Limb (tissue), 2 donors: ENCODE measurements at regions not wholly inside any gene's neighbourhood (a gene's known extent, or its start where the extent isn't known, plus 50 kb on each side); places are given as distances from the start of the nearest gene placed in this dataset.
A peak's percentile ranks its signal among the peaks of the same experiment; 100 is the strongest.
"Not testable (repeated sequence)": the region's sequence is repeated elsewhere in the genome, so short reads cannot be mapped to it uniquely, and the experiment has no call there.

Source experiments
- DNase-seq, 2 donors: peaks; one replicate each; pipeline ENCODE4 v3.0.0-alpha.2; 2016; ENCODE audit errors: extremely low spot score in 2 of 2

DNA sequence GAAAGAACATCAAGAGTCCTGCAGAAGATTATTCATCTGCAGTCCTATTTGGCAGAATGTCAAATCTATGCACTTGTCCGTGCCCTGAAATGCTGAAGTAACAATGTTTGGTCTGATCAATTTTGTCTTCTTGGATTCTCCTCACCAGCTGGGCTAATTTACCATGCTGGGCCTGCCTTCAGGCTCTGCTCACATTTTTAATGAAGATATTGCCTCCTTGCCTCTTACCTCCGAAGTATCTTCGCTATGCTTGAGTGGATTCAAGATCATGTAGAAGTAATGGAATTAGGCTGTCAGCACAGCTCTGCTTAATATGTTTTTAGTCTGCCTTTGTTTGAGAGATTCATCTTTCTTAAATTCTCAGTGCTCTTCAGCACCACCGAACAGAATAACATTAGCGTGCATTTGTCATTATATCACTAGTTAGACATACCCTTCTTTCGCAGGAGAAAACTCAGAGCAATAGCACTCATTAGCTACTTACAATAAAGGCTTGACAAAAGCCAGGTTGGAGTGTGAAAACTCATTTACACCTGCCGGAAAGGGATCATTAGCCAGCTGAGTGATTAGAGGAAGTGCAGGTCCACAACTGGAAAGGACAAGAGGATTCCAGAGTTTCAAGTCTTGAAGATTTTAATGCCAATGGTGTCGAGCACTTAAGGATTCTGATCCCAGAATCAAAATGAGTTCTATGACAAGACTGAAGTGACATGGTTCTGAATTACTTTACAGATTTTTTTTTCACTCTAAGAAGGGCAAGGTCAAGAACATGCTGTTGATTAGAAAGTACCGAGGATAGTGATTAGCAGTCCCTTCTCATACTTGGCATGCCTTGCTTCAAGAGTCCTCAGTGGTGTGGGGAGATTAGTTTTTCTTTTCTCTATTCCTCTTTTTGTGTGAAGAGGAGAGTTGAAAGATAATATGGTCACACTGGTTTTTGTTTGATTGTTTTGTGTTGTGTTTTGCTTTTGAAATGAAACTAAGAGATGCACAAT lies 405.6 kb upstream of the TOM1L1 start:
- no peak for DNase-seq

DNA sequence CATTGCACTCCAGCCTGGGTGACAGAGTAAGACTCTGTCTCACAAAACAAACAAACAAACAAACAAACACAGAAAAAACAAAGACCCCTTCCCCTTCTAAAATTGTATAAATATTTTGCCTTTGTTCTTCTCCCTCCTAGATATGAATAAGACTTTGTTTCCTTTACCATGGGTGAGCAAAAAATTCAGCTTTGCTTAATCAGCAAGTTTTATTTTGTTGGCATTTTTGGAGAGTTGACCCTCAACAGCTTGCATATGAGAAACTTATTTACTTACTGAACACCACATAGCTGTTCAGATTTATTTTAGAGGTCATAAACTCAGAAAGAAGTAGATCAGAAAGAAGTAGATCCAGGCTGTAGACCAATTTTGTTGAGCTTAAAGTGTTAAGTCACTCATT lies 395.2 kb upstream of the TOM1L1 start:
- DNase-seq: no peak

DNA sequence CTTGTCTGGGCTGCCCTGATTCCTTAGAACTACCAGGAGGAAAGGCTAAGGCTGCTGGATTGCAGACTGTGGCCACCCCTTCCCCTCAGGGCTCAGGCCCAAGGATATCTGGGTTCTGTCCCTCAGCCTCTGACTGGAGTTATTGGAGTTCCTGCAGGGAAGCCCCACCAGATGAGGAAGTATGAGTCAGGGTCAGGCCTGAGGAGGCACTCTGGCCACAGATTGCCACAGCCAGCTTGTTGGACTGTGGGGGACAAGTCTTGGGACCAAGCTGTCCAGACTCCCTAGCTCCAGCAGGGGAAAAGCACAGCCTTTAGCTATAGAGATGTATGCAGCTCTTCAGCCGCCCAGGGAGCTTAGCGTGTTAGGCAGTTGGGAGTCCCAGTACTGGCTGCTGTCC lies 381.9 kb upstream of the TOM1L1 start:
- DNase-seq: no peak

DNA sequence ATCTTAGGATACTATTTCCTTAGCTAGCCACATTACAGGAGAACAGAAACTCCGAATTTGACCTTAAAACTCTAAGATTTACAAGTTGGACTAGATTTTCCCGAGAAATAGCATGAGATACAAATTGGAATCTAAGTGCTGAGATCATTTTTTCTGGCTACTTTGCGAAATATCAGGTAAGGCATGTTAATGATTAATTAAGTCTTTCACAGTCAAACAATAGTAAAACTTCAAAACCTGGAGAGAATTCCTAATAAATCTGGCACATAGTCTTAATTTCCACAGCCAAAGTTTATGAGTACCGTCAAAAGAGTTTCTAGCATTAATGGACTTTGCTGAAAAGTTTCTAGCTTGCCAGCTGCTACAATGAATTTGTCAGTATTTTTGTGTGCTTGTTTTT lies 379.5 kb upstream of the TOM1L1 start:
- no peak for DNase-seq

DNA sequence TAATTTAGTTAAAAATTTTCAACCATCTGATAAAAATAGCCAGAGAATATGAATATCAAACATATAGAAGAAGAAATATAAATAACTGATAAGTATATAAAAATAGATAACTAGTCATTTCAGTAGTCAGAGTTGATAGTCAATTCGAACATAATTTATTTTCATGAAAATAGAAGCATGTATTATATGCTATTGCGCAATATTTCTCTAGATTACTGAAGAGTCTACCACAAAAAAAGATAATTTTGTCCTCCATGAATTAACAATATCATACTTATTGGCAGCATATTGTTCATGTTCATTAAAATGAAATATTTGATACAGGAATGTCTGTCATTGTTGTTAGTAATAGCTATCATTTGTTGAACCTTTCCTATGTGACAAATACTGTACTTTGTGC lies 376.2 kb upstream of the TOM1L1 start:
- no peak for DNase-seq

DNA sequence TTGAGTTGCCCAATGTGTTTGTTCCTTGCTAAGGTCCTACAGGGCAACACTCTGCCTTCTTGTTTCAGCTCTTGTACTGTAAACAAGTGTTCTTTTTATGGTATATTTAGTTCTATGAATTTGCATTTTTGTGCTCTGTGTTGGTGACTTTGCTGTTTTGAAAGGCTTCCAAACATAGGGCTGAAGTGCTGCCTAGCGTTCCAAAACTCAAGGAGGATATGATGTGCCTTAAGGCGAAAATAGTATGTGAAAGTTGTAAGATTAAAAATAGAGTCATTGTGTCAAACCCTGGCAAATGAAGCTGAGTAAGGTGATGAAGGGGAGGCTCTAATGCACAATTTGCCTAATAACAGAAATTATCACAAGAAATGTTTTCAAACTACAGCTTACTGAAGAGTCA lies 372.7 kb upstream of the TOM1L1 start:
- DNase-seq: no peak

DNA sequence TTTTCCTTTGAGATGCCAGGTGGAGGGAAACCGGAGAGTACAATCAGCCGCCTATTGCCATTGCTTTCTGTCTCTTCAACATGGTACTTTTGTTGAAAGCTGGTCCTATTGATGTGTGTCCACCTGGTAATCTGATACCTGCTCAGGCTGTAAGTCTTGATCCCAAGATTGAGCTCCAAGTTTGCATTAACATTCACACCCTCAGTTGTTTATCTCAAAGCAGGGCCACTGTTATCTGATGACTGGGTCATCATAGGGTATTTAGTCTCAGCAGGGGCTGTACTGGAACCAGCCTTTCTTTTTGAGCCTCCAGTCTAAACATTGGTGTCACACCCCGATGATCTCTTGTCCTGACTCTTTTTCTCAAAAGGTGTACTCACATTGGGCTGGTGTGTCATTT lies 370.3 kb upstream of the TOM1L1 start:
- DNase-seq: no peak

DNA sequence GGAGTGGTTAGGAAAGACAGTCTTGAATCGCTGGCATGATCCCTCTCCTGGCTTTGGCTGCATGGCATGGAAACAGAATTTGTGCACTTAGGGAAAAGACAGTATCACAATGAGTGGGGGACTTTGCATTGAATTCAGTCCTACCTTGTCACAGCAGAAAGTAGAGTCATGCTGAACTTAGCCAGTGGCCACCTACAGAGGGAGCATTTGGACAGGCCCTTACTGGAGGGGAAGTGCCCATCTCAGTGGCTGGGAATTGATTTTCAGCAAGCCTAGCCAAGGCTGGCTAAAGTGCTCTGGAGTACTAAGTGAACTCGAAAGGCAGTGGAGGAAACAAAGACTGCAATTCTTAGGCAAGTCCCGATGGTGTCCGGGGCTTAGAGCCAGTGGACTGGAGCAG lies 364.3 kb upstream of the TOM1L1 start:
- no peak for DNase-seq

DNA sequence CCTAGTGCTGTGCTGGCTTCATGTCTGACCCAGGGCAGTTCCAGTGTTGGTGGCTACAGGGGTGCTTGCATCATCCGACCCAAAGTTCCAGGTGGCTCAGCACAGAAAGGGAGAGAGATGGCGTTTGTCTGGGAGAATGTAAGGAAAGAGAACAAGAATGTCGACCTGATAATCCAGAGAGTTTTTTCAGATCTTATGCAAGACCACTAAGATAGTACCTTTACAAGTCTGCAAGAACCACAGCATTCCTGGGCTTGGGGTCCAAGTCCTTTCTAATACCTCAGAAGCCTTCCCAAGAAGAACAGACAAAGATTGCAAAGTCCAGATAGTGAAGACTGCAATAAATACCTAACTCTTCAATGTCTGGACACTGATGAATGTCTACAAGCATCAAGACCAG lies 363.0 kb upstream of the TOM1L1 start:
- no peak for DNase-seq

DNA sequence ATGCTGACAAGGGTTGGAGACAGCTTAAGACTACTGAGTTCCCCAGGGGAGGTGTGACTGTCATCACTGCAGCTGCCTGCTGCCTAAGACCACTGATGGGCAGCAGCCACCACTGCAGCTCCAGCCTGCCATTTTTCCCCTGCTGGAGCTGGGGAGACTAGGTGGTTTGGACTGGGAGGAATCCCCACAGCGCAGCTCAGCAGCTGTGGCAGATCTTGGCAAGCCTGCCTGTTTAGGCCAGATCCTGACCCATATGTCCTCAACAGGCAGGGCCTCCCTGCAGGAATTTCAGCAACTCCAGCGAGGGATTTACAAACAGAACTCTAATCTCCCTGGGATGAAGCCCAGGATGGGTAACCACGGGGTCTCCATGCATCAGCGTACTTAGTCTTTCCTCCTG lies 356.4 kb upstream of the TOM1L1 start:
- DNase-seq: no peak

DNA sequence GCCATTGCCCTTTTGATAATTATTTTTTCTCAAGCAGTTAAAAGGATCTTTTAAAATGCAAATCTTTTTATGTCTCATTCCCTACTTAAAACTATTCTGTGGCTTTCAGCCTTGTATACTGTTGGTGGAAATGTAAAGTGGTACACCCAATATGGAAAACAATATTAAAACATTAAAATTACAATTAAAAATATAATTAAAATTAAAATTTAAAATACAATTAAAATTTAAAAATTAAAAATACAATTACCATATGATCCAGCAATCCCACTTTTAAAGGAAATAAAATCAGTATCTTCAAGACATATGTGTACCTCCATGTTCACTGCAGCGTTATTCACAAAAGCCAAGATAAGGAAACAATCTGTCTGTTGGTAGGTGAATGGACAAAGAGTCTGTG lies 340.8 kb upstream of the TOM1L1 start:
- DNase-seq: no peak

DNA sequence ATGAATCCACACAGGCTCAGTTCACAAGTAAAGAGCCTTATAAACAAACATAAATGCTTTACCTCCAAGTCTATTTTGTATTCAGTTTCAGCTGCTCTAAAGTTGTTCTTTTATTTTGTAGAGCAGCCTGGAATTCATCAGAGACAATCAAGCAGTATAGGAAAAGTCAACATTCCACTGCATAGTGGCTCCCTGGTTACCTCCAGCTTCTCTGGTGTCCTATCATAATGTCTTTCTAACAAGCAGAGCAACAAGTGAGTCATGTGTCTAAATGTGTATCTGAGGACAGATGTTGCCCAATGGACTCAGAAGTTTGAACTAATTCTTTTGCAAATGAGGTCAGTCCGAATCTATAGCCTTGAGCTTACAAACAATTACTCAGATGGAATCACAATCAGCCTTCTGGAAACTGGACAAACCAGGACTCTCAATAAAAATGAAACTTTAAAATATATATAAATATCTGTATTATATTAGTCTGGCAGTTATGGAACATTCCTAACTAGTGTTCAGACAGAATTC lies 292.0 kb upstream of the TOM1L1 start:
- DNase-seq: no peak

DNA sequence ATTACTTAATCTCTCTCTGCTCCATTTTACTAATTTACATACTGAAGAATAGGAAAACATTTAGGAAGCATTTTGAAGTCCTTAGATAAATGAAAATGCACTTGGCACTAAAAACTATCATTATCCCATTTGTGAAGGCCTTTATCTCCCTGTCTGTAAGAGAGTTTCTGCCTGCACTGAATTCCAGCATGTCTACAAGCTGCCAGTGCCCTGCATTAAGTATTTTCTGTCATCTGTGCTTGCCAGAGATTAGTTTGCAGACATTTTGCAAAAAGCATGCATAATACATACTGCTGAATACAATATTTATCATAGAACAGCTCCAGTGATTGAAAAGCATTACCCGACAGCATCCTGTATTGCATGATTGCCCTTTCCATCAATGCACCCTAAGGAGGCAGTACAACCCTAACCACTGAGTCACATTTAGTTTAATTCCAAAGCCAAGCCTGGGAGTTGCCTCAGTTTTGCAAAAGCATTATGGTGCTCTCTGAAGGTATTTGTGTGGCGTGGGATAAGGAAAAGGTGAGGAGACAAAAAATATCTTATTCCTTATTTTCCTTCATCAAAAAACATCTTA lies 280.2 kb upstream of the TOM1L1 start:
- DNase-seq: no peak

DNA sequence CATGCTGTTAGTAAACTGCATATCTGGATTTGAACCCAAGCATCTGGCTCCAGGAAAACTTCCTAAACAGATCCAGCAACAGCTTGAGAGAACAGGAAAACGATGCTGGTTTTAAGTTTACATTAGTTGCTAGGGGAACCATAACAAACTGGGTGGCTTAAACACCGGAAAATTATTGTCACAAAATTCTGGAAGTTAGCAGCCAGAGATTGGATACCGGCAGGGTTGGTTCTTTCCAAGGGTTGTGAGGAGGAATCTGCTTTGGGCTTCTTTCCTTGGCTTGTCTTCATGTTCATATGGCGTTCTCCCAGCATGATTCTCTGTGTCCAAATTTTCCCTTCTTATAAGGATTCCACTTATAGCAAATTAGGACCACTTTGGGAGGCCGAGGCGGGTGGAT lies 276.9 kb upstream of the TOM1L1 start:
- DNase-seq: peak in 1 of 2 donors; percentile 11

DNA sequence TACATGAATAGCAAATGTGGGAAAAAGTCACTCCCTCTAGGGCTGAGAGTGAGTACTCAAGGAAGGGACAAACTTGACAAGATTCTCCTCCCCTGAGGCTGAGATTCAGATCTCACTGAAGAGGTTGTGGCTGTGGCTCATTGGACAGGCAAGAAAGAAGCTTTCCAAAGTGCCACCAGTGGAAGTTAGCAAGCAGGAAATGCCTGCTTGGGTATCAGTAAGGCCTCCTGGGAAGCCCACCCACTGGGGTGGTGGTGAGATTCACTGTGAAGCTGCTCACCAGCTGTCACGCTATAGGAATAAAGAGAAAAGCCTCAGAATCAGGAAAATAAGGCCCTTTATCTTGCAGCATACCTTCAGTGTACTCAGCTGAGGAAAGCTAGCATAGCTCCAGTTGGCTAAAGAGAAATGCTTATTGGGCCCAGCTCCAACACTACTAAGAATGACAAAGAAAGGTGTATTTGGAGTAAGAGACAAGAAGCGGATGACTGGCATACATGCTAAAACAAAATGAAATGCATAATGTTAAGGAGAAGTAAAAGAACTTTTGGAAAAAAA lies 274.4 kb upstream of the TOM1L1 start:
- DNase-seq: no peak

DNA sequence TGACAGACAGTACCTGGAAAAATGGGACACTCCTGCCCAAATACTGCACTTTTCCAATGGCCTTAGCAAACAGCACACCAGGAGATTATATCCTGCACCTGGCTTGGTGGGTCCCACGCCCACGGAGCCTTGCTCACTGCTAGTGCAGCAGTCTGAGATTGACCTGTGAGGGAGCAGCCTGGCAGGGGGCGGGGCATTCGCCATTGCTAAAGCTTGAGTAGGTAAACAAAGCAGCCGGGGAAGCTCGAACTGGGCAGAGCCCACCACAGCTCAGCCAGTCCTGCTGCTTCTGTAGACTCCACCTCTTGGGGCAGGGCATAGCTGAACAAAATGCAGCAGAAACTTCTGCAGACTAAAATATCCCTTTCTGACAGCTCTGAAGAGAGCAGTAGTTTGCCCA lies 261.2 kb upstream of the TOM1L1 start:
- DNase-seq: not testable (repeated sequence)

DNA sequence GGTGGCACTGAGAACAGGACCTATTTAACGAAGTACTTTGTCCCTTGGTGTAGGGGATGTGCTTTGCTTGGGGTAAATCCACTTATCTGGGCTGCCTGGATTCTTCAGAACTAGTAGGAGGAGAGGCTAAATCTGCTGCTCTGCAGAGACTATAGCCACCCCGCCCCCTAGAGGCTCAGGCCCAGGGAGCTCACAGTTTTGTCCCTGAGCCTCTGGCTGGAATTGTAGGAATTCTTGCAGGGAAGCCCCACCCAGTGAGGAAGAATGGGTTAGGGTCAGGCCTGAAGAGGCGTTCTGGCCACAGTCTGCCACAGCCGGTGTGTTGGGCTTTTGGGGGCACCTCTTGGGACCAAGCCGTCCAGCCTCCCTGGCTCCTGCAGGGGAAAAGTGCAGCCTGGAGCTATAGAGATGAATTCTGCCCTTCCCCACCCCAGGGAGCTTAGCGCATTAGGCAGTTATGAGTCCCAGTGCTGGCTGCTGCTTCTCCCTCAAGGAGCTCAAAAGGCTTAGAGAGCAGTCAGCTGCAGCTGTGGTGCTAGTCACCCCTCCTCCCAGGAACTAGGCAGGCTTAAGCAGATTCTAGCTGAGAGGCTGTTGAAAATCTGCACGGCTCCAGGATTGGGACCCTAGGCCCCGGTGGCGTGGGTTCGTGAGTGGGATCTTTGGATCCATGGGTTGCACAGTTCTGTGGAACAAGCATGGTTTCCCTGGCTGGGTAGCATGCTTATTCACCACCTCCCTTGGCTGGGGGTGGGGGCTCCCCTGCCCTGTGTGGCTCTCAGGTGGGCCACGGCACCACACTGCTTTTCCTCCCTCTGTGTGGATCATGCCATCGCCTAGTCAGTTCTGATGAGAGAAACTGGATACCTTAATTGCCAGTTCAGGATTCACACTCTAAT lies 237.4 kb upstream of the TOM1L1 start:
- no peak for DNase-seq

DNA sequence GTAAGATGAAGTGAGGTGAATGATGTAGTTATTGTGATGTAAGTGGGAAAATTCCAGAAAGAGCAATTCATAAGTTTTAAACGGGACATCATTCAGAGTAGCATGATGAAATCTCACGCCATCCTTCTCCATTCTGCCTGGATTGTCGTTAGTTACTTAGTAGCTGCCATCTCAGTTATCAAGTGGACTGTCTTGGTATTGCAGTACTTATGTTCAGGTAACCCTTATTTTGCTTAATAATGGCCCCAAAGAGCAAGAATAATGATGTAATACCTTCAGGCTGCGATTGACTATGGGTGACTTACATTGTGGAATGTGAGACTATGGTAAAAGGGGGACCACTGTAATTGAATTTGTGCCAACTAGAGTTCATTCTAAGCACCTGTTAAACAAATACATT lies 234.1 kb upstream of the TOM1L1 start:
- DNase-seq: no peak

DNA sequence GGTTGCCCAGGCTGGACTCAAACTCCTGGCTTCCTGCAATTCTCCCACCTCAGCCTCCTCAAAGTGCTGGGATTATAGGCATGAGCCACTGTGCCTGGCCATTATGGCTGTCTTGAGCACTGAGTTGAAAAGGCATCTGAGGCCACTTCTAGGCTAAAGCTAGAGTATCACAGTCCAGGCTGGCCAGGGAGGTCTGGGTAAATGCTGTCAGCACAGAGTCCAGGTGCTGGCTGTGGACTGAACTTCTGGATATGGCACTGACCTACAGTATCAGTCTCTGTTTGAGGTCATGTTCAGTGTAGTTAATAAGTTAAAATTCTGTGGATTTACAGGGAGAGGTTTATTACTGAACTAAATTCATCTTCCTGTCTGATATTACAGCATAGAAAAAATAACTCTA lies 222.5 kb upstream of the TOM1L1 start:
- no peak for DNase-seq

DNA sequence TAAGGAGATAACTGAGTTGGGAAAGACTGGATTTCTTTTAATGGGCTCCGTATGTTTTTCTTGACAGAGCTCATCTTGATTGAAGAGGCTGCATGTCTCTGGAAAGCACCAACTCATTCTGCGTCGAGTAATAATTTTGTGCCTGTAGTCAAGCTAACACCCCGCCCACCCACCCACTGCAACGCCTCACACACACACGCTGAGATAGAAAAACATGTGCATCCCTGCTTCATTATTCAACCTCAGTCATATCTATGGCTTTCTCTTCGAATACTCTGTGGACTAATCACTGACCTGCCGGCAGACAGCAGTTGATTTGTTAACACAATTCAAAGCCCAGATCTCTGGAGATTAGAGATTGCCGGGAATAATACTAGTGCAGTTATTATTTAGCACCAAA lies 220.2 kb upstream of the TOM1L1 start:
- DNase-seq: no peak

DNA sequence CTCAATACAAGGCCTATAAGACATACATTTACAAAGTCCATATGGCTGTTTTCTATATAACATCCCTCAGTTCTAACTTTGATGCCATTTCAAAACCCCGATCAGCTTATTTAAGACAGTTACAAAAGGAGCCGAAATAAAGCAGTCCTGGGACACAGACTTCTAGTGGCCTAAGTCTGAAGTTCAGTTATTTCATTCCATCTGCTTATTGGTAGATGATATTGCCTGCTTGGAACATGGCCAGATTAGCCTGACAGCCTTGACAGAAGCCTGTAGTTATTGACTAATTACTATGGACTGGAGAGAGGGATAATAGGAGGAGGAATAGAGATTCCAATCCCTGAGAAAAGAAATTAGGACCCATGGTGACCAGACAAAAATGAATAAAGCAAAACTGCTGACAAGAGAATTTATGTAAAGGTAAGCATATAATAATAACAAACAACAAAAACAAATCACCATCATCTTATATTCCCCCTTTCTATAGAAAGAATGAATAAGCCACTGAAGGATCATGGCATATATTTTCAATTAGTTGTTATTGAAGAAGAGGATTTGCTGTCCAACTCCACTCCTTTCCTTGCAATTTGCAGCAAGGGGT lies 206.3 kb upstream of the TOM1L1 start:
- DNase-seq: no peak
